C4-2B (cell line): ENCODE measurements at regions not wholly inside any gene's neighbourhood (a gene's known extent, or its start where the extent isn't known, plus 50 kb on each side); places are given as distances from the start of the nearest gene placed in this dataset.

Experiments
- ZFX ChIP-seq: fragments of 450-650 bp; IDR thresholded peaks from 2 replicates; pipeline ENCODE4 v1.6.1; 2017
- TF ChIP-seq, protein P1 (sequence below): fragments of 450-650 bp; conservative IDR thresholded peaks from 2 replicates; pipeline ENCODE4 v1.5.1; 2017; ENCODE audit warnings: mild to moderate bottlenecking

DNA sequence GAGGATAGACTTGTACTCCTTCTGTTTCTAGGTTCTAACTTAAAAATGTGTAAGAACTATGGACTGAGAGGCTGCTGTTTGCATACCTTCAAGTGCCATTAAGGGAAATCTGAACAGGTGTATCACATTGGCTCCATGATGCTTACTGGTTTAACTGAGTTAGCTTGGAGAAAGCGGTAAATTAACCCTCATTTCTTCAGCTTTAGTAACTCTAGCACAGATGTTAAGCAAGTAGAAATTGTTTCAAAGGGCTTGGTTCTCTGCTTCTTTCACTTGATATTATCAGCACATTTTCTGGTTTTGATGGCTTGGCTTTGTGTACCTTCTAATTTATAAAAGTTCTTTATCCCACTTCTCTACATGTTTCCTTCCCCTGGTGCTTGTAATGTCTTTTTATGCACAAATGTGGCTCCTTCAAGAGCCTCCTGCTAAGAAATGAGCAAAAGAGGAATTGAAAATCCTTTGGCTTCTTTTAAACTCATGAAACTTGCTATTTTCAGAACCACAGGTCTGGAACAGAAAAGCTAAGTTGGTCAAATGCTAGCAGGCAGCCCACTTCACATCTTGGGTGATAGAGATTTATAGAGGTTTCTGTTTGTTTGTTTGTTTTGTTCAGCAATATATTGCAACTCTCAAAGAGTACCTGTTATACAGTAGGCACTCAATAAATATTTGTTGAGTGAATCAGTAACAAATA, 249.9 kb upstream of the THUMPD2 start:
- TF ChIP-seq, protein P1, sequence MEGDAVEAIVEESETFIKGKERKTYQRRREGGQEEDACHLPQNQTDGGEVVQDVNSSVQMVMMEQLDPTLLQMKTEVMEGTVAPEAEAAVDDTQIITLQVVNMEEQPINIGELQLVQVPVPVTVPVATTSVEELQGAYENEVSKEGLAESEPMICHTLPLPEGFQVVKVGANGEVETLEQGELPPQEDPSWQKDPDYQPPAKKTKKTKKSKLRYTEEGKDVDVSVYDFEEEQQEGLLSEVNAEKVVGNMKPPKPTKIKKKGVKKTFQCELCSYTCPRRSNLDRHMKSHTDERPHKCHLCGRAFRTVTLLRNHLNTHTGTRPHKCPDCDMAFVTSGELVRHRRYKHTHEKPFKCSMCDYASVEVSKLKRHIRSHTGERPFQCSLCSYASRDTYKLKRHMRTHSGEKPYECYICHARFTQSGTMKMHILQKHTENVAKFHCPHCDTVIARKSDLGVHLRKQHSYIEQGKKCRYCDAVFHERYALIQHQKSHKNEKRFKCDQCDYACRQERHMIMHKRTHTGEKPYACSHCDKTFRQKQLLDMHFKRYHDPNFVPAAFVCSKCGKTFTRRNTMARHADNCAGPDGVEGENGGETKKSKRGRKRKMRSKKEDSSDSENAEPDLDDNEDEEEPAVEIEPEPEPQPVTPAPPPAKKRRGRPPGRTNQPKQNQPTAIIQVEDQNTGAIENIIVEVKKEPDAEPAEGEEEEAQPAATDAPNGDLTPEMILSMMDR, result no peak
- TF ChIP-seq ZFX, result no peak
